ENCODE measurements at regions not wholly inside any gene's neighbourhood (a gene's known extent, or its start where the extent isn't known, plus 50 kb on each side); places are given as distances from the start of the nearest gene placed in this dataset.

- H3K4me1 ChIP-seq (ENCODE audit: control insufficient read depth in 2 of 3, insufficient read depth in 2 of 3, low read depth in 1 of 3, low read length in 3 of 3) = no peaks in the 10 kb centered on the region
- H3K9me3 ChIP-seq (ENCODE audit: control insufficient read depth in 2 of 3, insufficient read depth in 1 of 3, low read length in 3 of 3) = no peaks in the 10 kb centered on the region
- DNase-seq (no peak), FAIRE-seq (no peak)
- H3K9ac ChIP-seq (ENCODE audit: low read length in 3 of 3) = no peak overlapping the region
- no peak for TF ChIP-seq CTCF (IDR thresholded peaks at IDR 0.05; ENCODE audit: borderline replicate concordance, extremely low read depth, insufficient read depth)
- no peak overlapping the region for H3K27ac ChIP-seq (ENCODE audit: low read depth in 2 of 2, low read length in 2 of 2)
- H3K27me3 ChIP-seq (ENCODE audit: control insufficient read depth, insufficient read depth, low read length) = no peaks in the 10 kb centered on the region
- H3K36me3 ChIP-seq (ENCODE audit: control insufficient read depth in 2 of 3, insufficient read depth in 3 of 3, low read length in 3 of 3) = no peaks in the 10 kb centered on the region
- intact Hi-C loops (cut with DNase I) = no loop called here
- no peak overlapping the region for H3K4me3 ChIP-seq (ENCODE audit: low read length in 3 of 3)
Observed at GRCh38 chr6:22845467-22845866, 276.1 kb downstream of the HDGFL1 start.

GRCh38 chr6:22848121-22848520 lies 278.8 kb downstream of the HDGFL1 start:
- no peak for TF ChIP-seq CTCF (IDR thresholded peaks at IDR 0.05; ENCODE audit: borderline replicate concordance, extremely low read depth, insufficient read depth)
- DNase-seq = no peak
- no peaks in the 10 kb centered on the region for H3K9me3 ChIP-seq (ENCODE audit: control insufficient read depth in 2 of 3, insufficient read depth in 1 of 3, low read length in 3 of 3)
- no peak overlapping the region for H3K4me3 ChIP-seq (ENCODE audit: low read length in 3 of 3)
- no peak for FAIRE-seq
- H3K27ac ChIP-seq (ENCODE audit: low read depth in 2 of 2, low read length in 2 of 2) = no peak overlapping the region
- no peaks in the 10 kb centered on the region for H3K36me3 ChIP-seq (ENCODE audit: control insufficient read depth in 2 of 3, insufficient read depth in 3 of 3, low read length in 3 of 3)
- H3K27me3 ChIP-seq (ENCODE audit: control insufficient read depth, insufficient read depth, low read length) = no peaks in the 10 kb centered on the region
- intact Hi-C loops (cut with DNase I) = no loop called here
- no peak overlapping the region for H3K9ac ChIP-seq (ENCODE audit: low read length in 3 of 3)
- H3K4me1 ChIP-seq (ENCODE audit: control insufficient read depth in 2 of 3, insufficient read depth in 2 of 3, low read depth in 1 of 3, low read length in 3 of 3) = no peaks in the 10 kb centered on the region

- intact Hi-C loops (cut with DNase I) = no loop called here
- Histone ChIP-seq H3K9ac (ENCODE audit: low read length in 3 of 3) (no peak overlapping the region), H3K36me3 (ENCODE audit: control insufficient read depth in 2 of 3, insufficient read depth in 3 of 3, low read length in 3 of 3) (no peaks in the 10 kb centered on the region), H3K9me3 (ENCODE audit: control insufficient read depth in 2 of 3, insufficient read depth in 1 of 3, low read length in 3 of 3) (no peaks in the 10 kb centered on the region), H3K27me3 (ENCODE audit: control insufficient read depth, insufficient read depth, low read length) (no peaks in the 10 kb centered on the region), H3K27ac (ENCODE audit: low read depth in 2 of 2, low read length in 2 of 2) (no peak overlapping the region), H3K4me3 (ENCODE audit: low read length in 3 of 3) (no peak overlapping the region), H3K4me1 (ENCODE audit: control insufficient read depth in 2 of 3, insufficient read depth in 2 of 3, low read depth in 1 of 3, low read length in 3 of 3) (no peaks in the 10 kb centered on the region)
- FAIRE-seq (no peak), DNase-seq (no peak)
- no peak for TF ChIP-seq CTCF (IDR thresholded peaks at IDR 0.05; ENCODE audit: borderline replicate concordance, extremely low read depth, insufficient read depth)
Observed at GRCh38 chr6:22849921-22850320, 280.6 kb downstream of the HDGFL1 start.

GRCh38 chr6:22852101-22852500 lies 282.7 kb downstream of the HDGFL1 start:
- H3K27ac ChIP-seq (ENCODE audit: low read depth in 2 of 2, low read length in 2 of 2) = no peak overlapping the region
- no peaks in the 10 kb centered on the region for H3K4me1 ChIP-seq (ENCODE audit: control insufficient read depth in 2 of 3, insufficient read depth in 2 of 3, low read depth in 1 of 3, low read length in 3 of 3)
- no peaks in the 10 kb centered on the region for H3K27me3 ChIP-seq (ENCODE audit: control insufficient read depth, insufficient read depth, low read length)
- intact Hi-C loops (cut with DNase I) = no loop called here
- no peak overlapping the region for H3K4me3 ChIP-seq (ENCODE audit: low read length in 3 of 3)
- FAIRE-seq (no peak), DNase-seq (no peak)
- no peaks in the 10 kb centered on the region for H3K36me3 ChIP-seq (ENCODE audit: control insufficient read depth in 2 of 3, insufficient read depth in 3 of 3, low read length in 3 of 3)
- no peak overlapping the region for H3K9ac ChIP-seq (ENCODE audit: low read length in 3 of 3)
- no peak for TF ChIP-seq CTCF (IDR thresholded peaks at IDR 0.05; ENCODE audit: borderline replicate concordance, extremely low read depth, insufficient read depth)
- H3K9me3 ChIP-seq (ENCODE audit: control insufficient read depth in 2 of 3, insufficient read depth in 1 of 3, low read length in 3 of 3) = no peaks in the 10 kb centered on the region
